ENCODE measurements at regions not wholly inside any gene's neighbourhood (a gene's known extent, or its start where the extent isn't known, plus 50 kb on each side); places are given as distances from the start of the nearest gene placed in this dataset.

GRCh38 chr9:108466304-108466703, 389.5 kb downstream of the ACTL7B start:
- Histone ChIP-seq H3K36me3 (ENCODE audit: control insufficient read depth in 2 of 2, insufficient read depth in 1 of 2, low read length in 2 of 2) (no peaks in the 10 kb centered on the region), H3K4me1 (ENCODE audit: control insufficient read depth, insufficient read depth, low read length) (no peaks in the 10 kb centered on the region), H3K4me3 (ENCODE audit: low read depth, low read length) (no peak overlapping the region), H3K27ac (ENCODE audit: extremely low read depth, low read depth, low read length) (no peak overlapping the region), H3K9me3 (ENCODE audit: control insufficient read depth, insufficient read depth, low read depth, low read length) (no peaks in the 10 kb centered on the region)
- ChIA-PET CTCF (interaction anchor here (0.7 kb wide), 1 partner anchor 75 kb away, joined by 3 read pairs; no protein-coding TSS in a partner anchor), POLR2A (no interaction called here)
- TF ChIP-seq GLIS1 (tag by site-specific recombination; IDR thresholded peaks at IDR 0.05) (no peak), ZNF157 (tag by site-specific recombination; IDR thresholded peaks at IDR 0.05) (no peak), ZNF555 (tag by site-specific recombination; conservative IDR thresholded peaks at IDR 0.05) (no peak), ZFP3 (tag by site-specific recombination; IDR thresholded peaks at IDR 0.05; ENCODE audit: low read depth) (no peak), IKZF3 (tag by site-specific recombination; IDR thresholded peaks at IDR 0.05) (no peak), ZNF707 (tag by site-specific recombination; IDR thresholded peaks at IDR 0.05) (no peak), ZNF221 (tag by site-specific recombination; IDR thresholded peaks at IDR 0.05; ENCODE audit: borderline replicate concordance) (no peak), ZSCAN23 (tag by site-specific recombination; IDR thresholded peaks at IDR 0.05) (no peak)
- TF ChIP-seq, protein P1, sequence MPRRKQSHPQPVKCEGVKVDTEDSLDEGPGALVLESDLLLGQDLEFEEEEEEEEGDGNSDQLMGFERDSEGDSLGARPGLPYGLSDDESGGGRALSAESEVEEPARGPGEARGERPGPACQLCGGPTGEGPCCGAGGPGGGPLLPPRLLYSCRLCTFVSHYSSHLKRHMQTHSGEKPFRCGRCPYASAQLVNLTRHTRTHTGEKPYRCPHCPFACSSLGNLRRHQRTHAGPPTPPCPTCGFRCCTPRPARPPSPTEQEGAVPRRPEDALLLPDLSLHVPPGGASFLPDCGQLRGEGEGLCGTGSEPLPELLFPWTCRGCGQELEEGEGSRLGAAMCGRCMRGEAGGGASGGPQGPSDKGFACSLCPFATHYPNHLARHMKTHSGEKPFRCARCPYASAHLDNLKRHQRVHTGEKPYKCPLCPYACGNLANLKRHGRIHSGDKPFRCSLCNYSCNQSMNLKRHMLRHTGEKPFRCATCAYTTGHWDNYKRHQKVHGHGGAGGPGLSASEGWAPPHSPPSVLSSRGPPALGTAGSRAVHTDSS (tag by site-specific recombination; IDR thresholded peaks at IDR 0.05) = no peak

- no peak overlapping the region for H3K27ac ChIP-seq (ENCODE audit: extremely low read depth, low read depth, low read length)
- TF ChIP-seq ZNF76 (tag by site-specific recombination; IDR thresholded peaks at IDR 0.05; ENCODE audit: borderline replicate concordance, low read depth) = no peak
- TF ChIP-seq, protein P2, sequence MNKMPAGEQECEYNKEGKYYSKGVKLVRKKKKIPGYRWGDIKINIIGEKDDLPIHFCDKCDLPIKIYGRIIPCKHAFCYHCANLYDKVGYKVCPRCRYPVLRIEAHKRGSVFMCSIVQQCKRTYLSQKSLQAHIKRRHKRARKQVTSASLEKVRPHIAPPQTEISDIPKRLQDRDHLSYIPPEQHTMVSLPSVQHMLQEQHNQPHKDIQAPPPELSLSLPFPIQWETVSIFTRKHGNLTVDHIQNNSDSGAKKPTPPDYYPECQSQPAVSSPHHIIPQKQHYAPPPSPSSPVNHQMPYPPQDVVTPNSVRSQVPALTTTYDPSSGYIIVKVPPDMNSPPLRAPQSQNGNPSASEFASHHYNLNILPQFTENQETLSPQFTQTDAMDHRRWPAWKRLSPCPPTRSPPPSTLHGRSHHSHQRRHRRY (tag by site-specific recombination; IDR thresholded peaks at IDR 0.05) = no peak
- no peak for TF ChIP-seq ZNF335 (tag by site-specific recombination; conservative IDR thresholded peaks at IDR 0.05)
- no peak for TF ChIP-seq ZNF221 (tag by site-specific recombination; IDR thresholded peaks at IDR 0.05; ENCODE audit: borderline replicate concordance)
- TF ChIP-seq SP2 (tag by site-specific recombination; IDR thresholded peaks at IDR 0.05) = no peak
- H3K4me1 ChIP-seq (ENCODE audit: control insufficient read depth, insufficient read depth, low read length) = no peaks in the 10 kb centered on the region
- CTCF ChIA-PET = interaction anchor here (0.7 kb wide), 1 partner anchor 84 kb away, joined by 5 read pairs; no protein-coding TSS in a partner anchor
- H3K4me3 ChIP-seq (ENCODE audit: low read depth, low read length) = no peak overlapping the region
- no peaks in the 10 kb centered on the region for H3K9me3 ChIP-seq (ENCODE audit: control insufficient read depth, insufficient read depth, low read depth, low read length)
- H3K36me3 ChIP-seq (ENCODE audit: control insufficient read depth in 2 of 2, insufficient read depth in 1 of 2, low read length in 2 of 2) = no peaks in the 10 kb centered on the region
- POLR2A ChIA-PET = no interaction called here
These were observed 391.7 kb downstream of the ACTL7B start for GRCh38 chr9:108463932-108464606.

DNA sequence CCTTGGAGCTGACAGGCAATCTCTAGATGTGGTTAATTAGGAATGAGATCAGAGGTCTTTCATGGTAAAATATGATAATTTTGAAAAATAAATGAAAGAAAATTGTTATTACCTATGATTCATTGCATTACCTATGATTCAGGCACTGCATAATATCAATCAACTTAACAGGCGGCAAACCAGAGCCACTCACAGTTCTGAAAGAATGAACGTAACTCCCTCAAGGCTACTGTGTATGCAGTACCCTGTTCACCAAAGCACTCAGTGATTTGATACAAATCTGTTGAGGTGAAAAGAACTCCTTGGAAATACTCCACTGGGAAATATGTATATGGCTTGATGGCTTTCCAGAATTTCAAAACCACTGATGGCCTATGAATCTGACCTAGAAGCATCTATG, 398.9 kb downstream of the ACTL7B start:
- H3K4me3 ChIP-seq (ENCODE audit: low read depth, low read length) = no peak overlapping the region
- H3K36me3 ChIP-seq (ENCODE audit: control insufficient read depth in 2 of 2, insufficient read depth in 1 of 2, low read length in 2 of 2) = no peaks in the 10 kb centered on the region
- H3K9me3 ChIP-seq (ENCODE audit: control insufficient read depth, insufficient read depth, low read depth, low read length) = no peaks in the 10 kb centered on the region
- CTCF ChIA-PET = interaction anchor here (1.1 to 3.2 kb wide), 2 partner anchors 12 to 21 kb away, joined by 3 to 31 read pairs; no protein-coding TSS in a partner anchor
- H3K4me1 ChIP-seq (ENCODE audit: control insufficient read depth, insufficient read depth, low read length) = no peaks in the 10 kb centered on the region
- no peak overlapping the region for H3K27ac ChIP-seq (ENCODE audit: extremely low read depth, low read depth, low read length)
- POLR2A ChIA-PET = no interaction called here
- no peak for TF ChIP-seq ZBTB48 (tag by site-specific recombination; IDR thresholded peaks at IDR 0.05)
- no peak for TF ChIP-seq ZNF629 (tag by site-specific recombination; IDR thresholded peaks at IDR 0.05)
- TF ChIP-seq ZNF184 (tag by site-specific recombination; IDR thresholded peaks at IDR 0.05) = no peak
- no peak for TF ChIP-seq ZNF23 (tag by site-specific recombination; IDR thresholded peaks at IDR 0.05; ENCODE audit: borderline replicate concordance)
- TF ChIP-seq, protein P3, sequence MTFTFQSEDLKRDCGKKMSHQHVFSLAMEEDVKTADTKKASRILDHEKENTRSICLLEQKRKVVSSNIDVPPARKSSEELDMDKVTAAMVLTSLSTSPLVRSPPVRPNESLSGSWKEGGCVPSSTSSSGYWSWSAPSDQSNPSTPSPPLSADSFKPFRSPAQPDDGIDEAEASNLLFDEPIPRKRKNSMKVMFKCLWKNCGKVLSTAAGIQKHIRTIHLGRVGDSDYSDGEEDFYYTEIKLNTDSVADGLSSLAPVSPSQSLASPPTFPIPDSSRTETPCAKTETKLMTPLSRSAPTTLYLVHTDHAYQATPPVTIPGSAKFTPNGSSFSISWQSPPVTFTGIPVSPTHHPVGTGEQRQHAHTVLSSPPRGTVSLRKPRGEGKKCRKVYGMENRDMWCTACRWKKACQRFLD (tag by site-specific recombination; IDR thresholded peaks at IDR 0.05) = no peak
- TF ChIP-seq GLIS2 (tag by site-specific recombination; IDR thresholded peaks at IDR 0.05) = no peak
- TF ChIP-seq ZNF10 (tag by site-specific recombination; IDR thresholded peaks at IDR 0.05) = no peak
- no peak for TF ChIP-seq ZNF239 (tag by site-specific recombination; IDR thresholded peaks at IDR 0.05)
- TF ChIP-seq GLIS1 (tag by site-specific recombination; IDR thresholded peaks at IDR 0.05) = no peak
- no peak for TF ChIP-seq PBX3 (CRISPR knock-in tag; IDR thresholded peaks at IDR 0.05)
- TF ChIP-seq ZNF571 (tag by site-specific recombination; IDR thresholded peaks at IDR 0.05) = no peak
- TF ChIP-seq, protein P4, sequence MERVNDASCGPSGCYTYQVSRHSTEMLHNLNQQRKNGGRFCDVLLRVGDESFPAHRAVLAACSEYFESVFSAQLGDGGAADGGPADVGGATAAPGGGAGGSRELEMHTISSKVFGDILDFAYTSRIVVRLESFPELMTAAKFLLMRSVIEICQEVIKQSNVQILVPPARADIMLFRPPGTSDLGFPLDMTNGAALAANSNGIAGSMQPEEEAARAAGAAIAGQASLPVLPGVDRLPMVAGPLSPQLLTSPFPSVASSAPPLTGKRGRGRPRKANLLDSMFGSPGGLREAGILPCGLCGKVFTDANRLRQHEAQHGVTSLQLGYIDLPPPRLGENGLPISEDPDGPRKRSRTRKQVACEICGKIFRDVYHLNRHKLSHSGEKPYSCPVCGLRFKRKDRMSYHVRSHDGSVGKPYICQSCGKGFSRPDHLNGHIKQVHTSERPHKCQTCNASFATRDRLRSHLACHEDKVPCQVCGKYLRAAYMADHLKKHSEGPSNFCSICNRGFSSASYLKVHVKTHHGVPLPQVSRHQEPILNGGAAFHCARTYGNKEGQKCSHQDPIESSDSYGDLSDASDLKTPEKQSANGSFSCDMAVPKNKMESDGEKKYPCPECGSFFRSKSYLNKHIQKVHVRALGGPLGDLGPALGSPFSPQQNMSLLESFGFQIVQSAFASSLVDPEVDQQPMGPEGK (tag by site-specific recombination; IDR thresholded peaks at IDR 0.05) = no peak
- no peak for TF ChIP-seq HOXA7 (CRISPR knock-in tag; IDR thresholded peaks at IDR 0.05; ENCODE audit: borderline replicate concordance)
